ENCODE measurements at regions not wholly inside any gene's neighbourhood (a gene's known extent, or its start where the extent isn't known, plus 50 kb on each side); places are given as distances from the start of the nearest gene placed in this dataset.

- TF ChIP-seq CTCF (IDR thresholded peaks at IDR 0.05) (no peak), EP300 (IDR thresholded peaks at IDR 0.05) (no peak), POLR2A (IDR thresholded peaks at IDR 0.05; ENCODE audit: low read depth) (no peak), POLR2AphosphoS5 (IDR thresholded peaks at IDR 0.05) (no peak)
Measured at GRCh38 chr3:5271372-5271683, 83.8 kb downstream of the EDEM1 start.
